SU-DHL-6 (cell line): ENCODE measurements at regions not wholly inside any gene's neighbourhood (a gene's known extent, or its start where the extent isn't known, plus 50 kb on each side); places are given as distances from the start of the nearest gene placed in this dataset.

Source experiments
- H2AFZ ChIP-seq: fragments of 200-600 bp; sonication (generic); 2 replicates; pipeline ENCODE4 v1.6.1; 2014; ENCODE audit warnings: low read depth, mild to moderate bottlenecking, moderate library complexity, mixed read lengths, antibody characterized with exemption, low read length; ENCODE audit not compliant: severe bottlenecking
- H3F3A ChIP-seq: fragments of 200-600 bp; shearing (Covaris generic); 2 replicates; pipeline ENCODE4 v1.6.0; 2016; ENCODE audit warnings: antibody characterized with exemption, mild to moderate bottlenecking; ENCODE audit not compliant: insufficient read depth
- H3K27ac ChIP-seq: fragments of 200-600 bp; sonication (generic); 2 replicates; pipeline ENCODE4 v1.5.1; 2016; ENCODE audit warnings: low read depth, mild to moderate bottlenecking, low read length, moderate library complexity, mixed read lengths
- H3K27me3 ChIP-seq: fragments of 200-600 bp; sonication (generic), shearing (Covaris generic); 2 replicates; pipeline ENCODE4 v1.6.0; 2014; ENCODE audit warnings: mild to moderate bottlenecking, low read length
- H3K36me3 ChIP-seq: fragments of 200-600 bp; sonication (generic); 2 replicates; pipeline ENCODE4 v1.6.1; 2014; ENCODE audit warnings: mild to moderate bottlenecking, low read length, mixed read lengths
- H3K4me2 ChIP-seq: fragments of 300-600, 200-600 bp; shearing (Covaris generic), sonication (generic); 2 replicates; pipeline ENCODE4 v1.6.0; 2014; ENCODE audit warnings: low read length, low read depth, mild to moderate bottlenecking; ENCODE audit not compliant: poor library complexity, severe bottlenecking
- H3K4me3 ChIP-seq: fragments of 200-600 bp; sonication (generic); 2 replicates; pipeline ENCODE4 v1.5.1; 2014; ENCODE audit warnings: antibody characterized with exemption, low read length, mild to moderate bottlenecking, mixed read lengths; ENCODE audit not compliant: insufficient read depth, poor library complexity, severe bottlenecking
- H3K79me2 ChIP-seq: fragments of 200-600 bp; sonication (generic); 2 replicates; pipeline ENCODE4 v1.6.1; 2014; ENCODE audit warnings: mild to moderate bottlenecking, low read length, moderate library complexity; ENCODE audit not compliant: insufficient read depth
- H3K9ac ChIP-seq: fragments of 200-600 bp; sonication (generic); 2 replicates; pipeline ENCODE4 v1.7.0; 2014; ENCODE audit warnings: mild to moderate bottlenecking, low read length
- H3K9me2 ChIP-seq: fragments of 200-600 bp; sonication (generic); replicated peaks from 2 replicates; pipeline ENCODE4 v1.6.1; 2014; ENCODE audit warnings: low read length; ENCODE audit not compliant: insufficient read depth
- H3K9me3 ChIP-seq: fragments of 200-600 bp; sonication (generic); 2 replicates; pipeline ENCODE4 v1.6.1; 2014; ENCODE audit warnings: low read length, mixed read lengths; ENCODE audit not compliant: insufficient read depth
- H4K20me1 ChIP-seq: fragments of 200-600 bp; sonication (generic); 2 replicates; pipeline ENCODE4 v1.6.1; 2014; ENCODE audit warnings: low read depth, mild to moderate bottlenecking, antibody characterized with exemption, low read length, moderate library complexity, mixed read lengths
- EZH2phosphoT487 ChIP-seq: fragments of 200-600 bp; sonication (generic), shearing (Covaris generic); conservative IDR thresholded peaks from 2 replicates; pipeline ENCODE4 v1.6.1; 2018; ENCODE audit warnings: mild to moderate bottlenecking, antibody characterized with exemption, low read length, moderate library complexity, mixed read lengths
- TF ChIP-seq, protein P1 (sequence below): fragments of 200-600 bp; sonication (generic); IDR thresholded peaks from one replicate; pipeline ENCODE4 v1.5.1; 2017; ENCODE audit warnings: antibody characterized with exemption, mild to moderate bottlenecking, low read length, moderate library complexity; ENCODE audit not compliant: insufficient read depth, poor library complexity, severe bottlenecking

- TF ChIP-seq, protein P1, sequence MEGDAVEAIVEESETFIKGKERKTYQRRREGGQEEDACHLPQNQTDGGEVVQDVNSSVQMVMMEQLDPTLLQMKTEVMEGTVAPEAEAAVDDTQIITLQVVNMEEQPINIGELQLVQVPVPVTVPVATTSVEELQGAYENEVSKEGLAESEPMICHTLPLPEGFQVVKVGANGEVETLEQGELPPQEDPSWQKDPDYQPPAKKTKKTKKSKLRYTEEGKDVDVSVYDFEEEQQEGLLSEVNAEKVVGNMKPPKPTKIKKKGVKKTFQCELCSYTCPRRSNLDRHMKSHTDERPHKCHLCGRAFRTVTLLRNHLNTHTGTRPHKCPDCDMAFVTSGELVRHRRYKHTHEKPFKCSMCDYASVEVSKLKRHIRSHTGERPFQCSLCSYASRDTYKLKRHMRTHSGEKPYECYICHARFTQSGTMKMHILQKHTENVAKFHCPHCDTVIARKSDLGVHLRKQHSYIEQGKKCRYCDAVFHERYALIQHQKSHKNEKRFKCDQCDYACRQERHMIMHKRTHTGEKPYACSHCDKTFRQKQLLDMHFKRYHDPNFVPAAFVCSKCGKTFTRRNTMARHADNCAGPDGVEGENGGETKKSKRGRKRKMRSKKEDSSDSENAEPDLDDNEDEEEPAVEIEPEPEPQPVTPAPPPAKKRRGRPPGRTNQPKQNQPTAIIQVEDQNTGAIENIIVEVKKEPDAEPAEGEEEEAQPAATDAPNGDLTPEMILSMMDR = no peak
- TF ChIP-seq EZH2phosphoT487 = no peak
- H3K79me2 ChIP-seq = no peaks in the 10 kb centered on the region
- no peak overlapping the region for H3K4me2 ChIP-seq
- no peak overlapping the region for H2AFZ ChIP-seq
- H3K9me3 ChIP-seq = no peaks in the 10 kb centered on the region
- no peaks in the 10 kb centered on the region for H3K9me2 ChIP-seq
- no peaks in the 10 kb centered on the region for H3F3A ChIP-seq
- no peak overlapping the region for H3K27ac ChIP-seq
- H3K4me3 ChIP-seq = no peak overlapping the region
- H3K36me3 ChIP-seq = no peaks in the 10 kb centered on the region
- H3K9ac ChIP-seq = no peak overlapping the region
- H3K27me3 ChIP-seq = no peaks in the 10 kb centered on the region
- no peaks in the 10 kb centered on the region for H4K20me1 ChIP-seq
Measured at GRCh38 chr16:85384833-85385462, 228.2 kb upstream of the GSE1 start.

DNA sequence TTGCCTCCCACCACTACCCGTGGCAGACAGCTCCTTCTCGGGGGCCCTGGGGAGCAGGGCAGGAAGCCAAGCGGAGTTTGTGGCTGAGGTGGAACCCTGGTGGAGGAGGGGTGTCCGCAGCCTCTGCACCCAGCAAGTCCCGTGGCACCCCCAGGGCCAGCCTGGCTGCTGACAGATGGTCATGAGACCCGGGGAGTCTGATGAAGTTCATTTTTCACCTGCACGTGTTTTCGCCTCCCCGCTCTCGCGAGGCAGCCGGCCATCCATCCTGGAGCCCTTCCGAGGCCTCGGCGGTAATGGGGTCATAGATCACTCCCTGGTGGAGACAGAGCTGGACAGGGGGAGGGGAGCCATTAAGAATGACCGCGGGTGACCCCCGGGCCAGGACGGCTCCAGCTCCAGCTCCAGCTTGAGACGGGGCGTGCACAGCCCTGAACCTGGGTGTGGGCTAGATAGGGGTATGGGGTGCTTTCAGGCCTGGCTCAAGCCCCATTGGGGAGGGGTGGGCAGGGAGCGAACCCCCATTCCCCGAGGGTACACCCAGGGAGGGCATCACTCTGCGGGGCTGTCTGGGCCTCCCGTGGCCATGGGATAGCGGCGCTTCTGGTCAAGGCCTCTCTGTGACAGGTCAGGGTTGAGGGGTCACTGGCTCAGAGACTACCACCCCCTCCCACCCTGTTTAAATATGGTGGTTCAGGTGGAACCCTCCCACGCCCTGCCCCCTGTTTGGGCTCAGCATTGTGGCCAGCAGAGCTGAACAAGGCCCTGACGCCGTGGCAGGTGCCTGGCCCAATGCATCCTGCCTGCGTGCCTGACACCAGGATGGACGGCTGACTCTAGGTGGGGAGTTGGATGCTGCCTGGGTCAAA, 227.4 kb upstream of the GSE1 start:
- no peaks in the 10 kb centered on the region for H3K36me3 ChIP-seq
- H4K20me1 ChIP-seq = no peaks in the 10 kb centered on the region
- no peaks in the 10 kb centered on the region for H3K27me3 ChIP-seq
- no peaks in the 10 kb centered on the region for H3K9me2 ChIP-seq
- TF ChIP-seq, protein P1 = no peak
- no peak for TF ChIP-seq EZH2phosphoT487
- H3F3A ChIP-seq = no peaks in the 10 kb centered on the region
- H3K9me3 ChIP-seq = no peaks in the 10 kb centered on the region
- no peaks in the 10 kb centered on the region for H3K79me2 ChIP-seq
- H3K4me3 ChIP-seq = no peak overlapping the region
- H2AFZ ChIP-seq = no peak overlapping the region
- no peak overlapping the region for H3K27ac ChIP-seq
- no peak overlapping the region for H3K4me2 ChIP-seq
- no peak overlapping the region for H3K9ac ChIP-seq

- Histone ChIP-seq H3K79me2 (no peaks in the 10 kb centered on the region), H3K4me3 (no peak overlapping the region), H3K36me3 (no peaks in the 10 kb centered on the region), H3K9me3 (no peaks in the 10 kb centered on the region), H3K9me2 (no peaks in the 10 kb centered on the region), H3K27ac (no peak overlapping the region), H3K4me2 (no peak overlapping the region), H3K27me3 (no peaks in the 10 kb centered on the region), H3F3A (no peaks in the 10 kb centered on the region), H3K9ac (no peak overlapping the region), H4K20me1 (no peaks in the 10 kb centered on the region), H2AFZ (no peak overlapping the region)
- TF ChIP-seq, protein P1 = no peak
- no peak for TF ChIP-seq EZH2phosphoT487
Measured at GRCh38 chr16:85386467-85387170, 226.5 kb upstream of the GSE1 start.
